AG09319 (cell line): ENCODE measurements at regions not wholly inside any gene's neighbourhood (a gene's known extent, or its start where the extent isn't known, plus 50 kb on each side); places are given as distances from the start of the nearest gene placed in this dataset.

Experiments
- DNase-seq: peaks from one replicate; pipeline ENCODE4 v3.0.0-alpha.2; 2010; ENCODE audit warnings: low read depth; ENCODE audit errors: extremely low read depth
- CTCF ChIP-seq: IDR thresholded peaks from 2 replicates; pipeline ENCODE4 v1.5.1; 2011; ENCODE audit warnings: low read depth, mild to moderate bottlenecking, inconsistent platforms, low read length, moderate library complexity

DNA sequence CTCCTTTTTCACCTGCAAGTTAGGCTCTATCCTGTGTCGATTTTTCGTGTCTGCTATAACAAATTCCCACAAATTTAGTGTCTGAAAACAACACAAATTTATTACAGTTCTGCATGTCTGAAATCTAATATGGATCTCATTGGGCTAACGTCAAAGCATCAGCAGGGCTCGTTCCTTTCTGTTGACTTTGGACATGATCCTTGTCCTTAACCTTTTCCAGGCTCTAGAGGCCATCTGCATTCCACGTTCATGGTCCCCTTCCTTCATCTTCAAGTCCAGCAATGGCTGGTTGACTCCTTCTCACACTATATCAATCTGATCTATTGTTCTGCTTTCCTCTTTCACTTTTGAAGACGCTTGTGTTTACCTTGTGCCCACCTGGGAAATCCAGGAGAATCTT lies 165.7 kb upstream of the RARB start:
- TF ChIP-seq CTCF = no peak
- DNase-seq = no peak

GRCh38 chr3:25265284-25265683 lies 162.8 kb upstream of the RARB start:
- no peak for DNase-seq
- TF ChIP-seq CTCF = no peak

DNA sequence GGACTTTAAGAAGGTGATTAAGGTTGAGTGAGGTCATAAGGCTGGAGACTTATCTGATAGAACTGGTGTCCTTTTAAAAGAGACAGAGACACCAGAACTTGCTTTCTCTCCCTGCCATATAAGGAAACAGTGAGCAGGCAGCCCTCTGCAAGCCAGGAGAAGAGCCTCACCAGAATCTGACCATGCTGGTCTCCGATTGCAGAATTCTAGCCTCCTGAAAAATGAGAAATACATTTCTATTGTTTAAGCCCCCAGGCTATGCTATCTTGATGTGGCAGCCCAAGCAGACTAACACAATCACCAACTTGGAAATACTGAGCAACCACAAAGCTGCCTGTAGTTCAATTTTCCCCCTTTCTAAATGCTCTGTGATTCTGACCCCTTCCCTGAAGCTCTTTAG lies 161.4 kb upstream of the RARB start:
- TF ChIP-seq CTCF = no peak
- no peak for DNase-seq

DNA sequence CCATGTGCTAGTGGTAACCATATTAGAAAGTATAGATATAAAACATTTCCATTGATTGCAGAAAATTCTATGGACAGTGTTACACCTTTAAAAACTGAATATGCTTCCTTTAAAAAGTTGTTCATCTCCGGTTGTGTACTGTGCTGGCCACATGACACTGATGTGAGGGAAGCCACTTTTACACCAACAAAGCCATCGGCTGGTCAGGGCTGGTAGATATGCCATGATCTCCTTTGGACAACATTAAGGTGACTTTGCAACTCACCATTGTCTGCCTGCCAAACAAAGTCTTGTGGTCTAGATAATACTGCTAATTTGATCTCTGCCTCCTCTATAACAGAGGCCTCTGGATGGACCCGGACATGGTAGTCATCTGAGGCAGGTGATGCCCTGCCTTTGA lies 156.0 kb upstream of the RARB start:
- no peak for TF ChIP-seq CTCF
- DNase-seq = no peak

GRCh38 chr3:25273582-25274171 lies 154.4 kb upstream of the RARB start:
- no peak for DNase-seq
- TF ChIP-seq CTCF = no peak

GRCh38 chr3:25277503-25277902 lies 150.6 kb upstream of the RARB start:
- no peak for DNase-seq
- TF ChIP-seq CTCF = no peak

- DNase-seq = no peak
These were observed 146.9 kb upstream of the RARB start for GRCh38 chr3:25281041-25281731.

More at GRCh38 chr3:25281041-25281731, 146.9 kb upstream of the RARB start:
- TF ChIP-seq CTCF = no peak
